Naive B cell (primary cell): ENCODE measurements at regions not wholly inside any gene's neighbourhood (a gene's known extent, or its start where the extent isn't known, plus 50 kb on each side); places are given as distances from the start of the nearest gene placed in this dataset.

Experiments
- ATAC-seq, 2 donors: fragments of 150-1000 bp; cut with Tn5 transposase; 2 replicates each; pipeline ENCODE4 v1.10.0; 2021; ENCODE audit warnings: low read depth in 2 of 2, mild to moderate bottlenecking in 2 of 2, moderate library complexity in 2 of 2
- DNase-seq: peaks from one replicate; pipeline ENCODE4 v3.0.0; 2022
- H3K27ac Mint-ChIP-seq, 6 donors: one replicate each; pipeline ENCODE4 v1.8.0; 2020 to 2022; ENCODE audit warnings: mild to moderate bottlenecking in 6 of 6, mixed read lengths in 6 of 6, moderate library complexity in 5 of 6, inconsistent platforms in 2 of 6
- H3K27me3 Mint-ChIP-seq, 3 donors: one replicate each; pipeline ENCODE4 v1.8.0; 2021 to 2022; ENCODE audit warnings: mixed read lengths in 3 of 3, mild to moderate bottlenecking in 1 of 3
- H3K36me3 Mint-ChIP-seq, 2 donors: one replicate each; pipeline ENCODE4 v1.8.0; 2020 to 2022; ENCODE audit warnings: mixed read lengths in 2 of 2, inconsistent platforms in 1 of 2, mild to moderate bottlenecking in 1 of 2
- H3K4me1 Mint-ChIP-seq, 3 donors: one replicate each; pipeline ENCODE4 v1.8.0; 2020 to 2022; ENCODE audit warnings: mixed read lengths in 3 of 3, inconsistent platforms in 1 of 3, mild to moderate bottlenecking in 1 of 3, moderate library complexity in 1 of 3
- H3K4me3 Mint-ChIP-seq, 8 donors: one replicate each; pipeline ENCODE4 v1.8.0; 2020 to 2022; ENCODE audit warnings: mild to moderate bottlenecking in 8 of 8, mixed read lengths in 8 of 8, moderate library complexity in 8 of 8, inconsistent platforms in 2 of 8
- H3K9me3 Mint-ChIP-seq, 7 donors: one replicate each; pipeline ENCODE4 v1.8.0; 2020 to 2022; ENCODE audit warnings: mixed read lengths in 7 of 7, mild to moderate bottlenecking in 5 of 7, inconsistent platforms in 2 of 7, moderate library complexity in 1 of 7

GRCh38 chr15:96222981-96223380 is 107.5 kb upstream of the NR2F2 start:
- ATAC-seq (no peak), DNase-seq (no peak)
- Mint-ChIP-seq H3K36me3 (no peaks in the 10 kb centered on the region), H3K9me3 (peaks cover 0 to 14% (median 3%) of the 10 kb centered on the region in 7 donors), H3K27me3 (no peaks in the 10 kb centered on the region), H3K4me3 (no peak overlapping the region), H3K4me1 (no peaks in the 10 kb centered on the region), H3K27ac (no peak overlapping the region)

- ATAC-seq (no peak), DNase-seq (no peak)
- no peaks in the 10 kb centered on the region for H3K4me1 Mint-ChIP-seq
- H3K4me3 Mint-ChIP-seq: no peak overlapping the region
- H3K27ac Mint-ChIP-seq: no peak overlapping the region
- H3K36me3 Mint-ChIP-seq: no peaks in the 10 kb centered on the region
- H3K27me3 Mint-ChIP-seq: no peaks in the 10 kb centered on the region
- peaks cover 0 to 10% (median 2%) of the 10 kb centered on the region in 7 donors for H3K9me3 Mint-ChIP-seq
Observed at GRCh38 chr15:96223939-96224338, 106.6 kb upstream of the NR2F2 start.

- Mint-ChIP-seq H3K4me1 (no peaks in the 10 kb centered on the region), H3K36me3 (no peaks in the 10 kb centered on the region), H3K9me3 (peaks cover 0 to 10% (median 2%) of the 10 kb centered on the region in 7 donors), H3K27ac (no peak overlapping the region), H3K27me3 (no peaks in the 10 kb centered on the region), H3K4me3 (no peak overlapping the region)
- ATAC-seq (no peak), DNase-seq (no peak)
Observed at GRCh38 chr15:96225642-96226259, 104.7 kb upstream of the NR2F2 start.

- Mint-ChIP-seq H3K36me3 (no peaks in the 10 kb centered on the region), H3K9me3 (peaks cover 0 to 12% (median 2%) of the 10 kb centered on the region in 7 donors), H3K4me3 (no peak overlapping the region), H3K27ac (no peak overlapping the region), H3K27me3 (no peaks in the 10 kb centered on the region), H3K4me1 (no peaks in the 10 kb centered on the region)
- ATAC-seq (no peak), DNase-seq (no peak)
Observed at GRCh38 chr15:96230526-96231181, 99.8 kb upstream of the NR2F2 start.

- ATAC-seq (no peak), DNase-seq (no peak)
- no peaks in the 10 kb centered on the region for H3K4me1 Mint-ChIP-seq
- H3K9me3 Mint-ChIP-seq: peaks cover 0 to 12% (median 2%) of the 10 kb centered on the region in 7 donors
- H3K27ac Mint-ChIP-seq: no peak overlapping the region
- H3K36me3 Mint-ChIP-seq: no peaks in the 10 kb centered on the region
- no peaks in the 10 kb centered on the region for H3K27me3 Mint-ChIP-seq
- no peak overlapping the region for H3K4me3 Mint-ChIP-seq
Observed at GRCh38 chr15:96232335-96232734, 98.2 kb upstream of the NR2F2 start.

- H3K4me1 Mint-ChIP-seq: no peaks in the 10 kb centered on the region
- ATAC-seq: no peak
- DNase-seq: no peak
- H3K9me3 Mint-ChIP-seq: peaks cover 0 to 12% (median 0%) of the 10 kb centered on the region in 7 donors
- no peak overlapping the region for H3K27ac Mint-ChIP-seq
- no peaks in the 10 kb centered on the region for H3K27me3 Mint-ChIP-seq
- no peak overlapping the region for H3K4me3 Mint-ChIP-seq
- H3K36me3 Mint-ChIP-seq: no peaks in the 10 kb centered on the region
Observed at GRCh38 chr15:96234109-96234892, 96.2 kb upstream of the NR2F2 start.

GRCh38 chr15:96237002-96237401 is 93.5 kb upstream of the NR2F2 start:
- H3K27ac Mint-ChIP-seq: no peak overlapping the region
- no peak overlapping the region for H3K4me3 Mint-ChIP-seq
- no peaks in the 10 kb centered on the region for H3K4me1 Mint-ChIP-seq
- H3K27me3 Mint-ChIP-seq: no peaks in the 10 kb centered on the region
- DNase-seq: no peak
- no peak for ATAC-seq
- no peaks in the 10 kb centered on the region for H3K36me3 Mint-ChIP-seq
- peaks cover 0 to 8% (median 0%) of the 10 kb centered on the region in 7 donors for H3K9me3 Mint-ChIP-seq

GRCh38 chr15:96242761-96243160 is 87.7 kb upstream of the NR2F2 start:
- no peak for ATAC-seq
- Mint-ChIP-seq H3K4me3 (no peak overlapping the region), H3K27me3 (no peaks in the 10 kb centered on the region), H3K27ac (no peak overlapping the region), H3K9me3 (peaks cover 0 to 9% (median 4%) of the 10 kb centered on the region in 7 donors), H3K36me3 (no peaks in the 10 kb centered on the region), H3K4me1 (no peaks in the 10 kb centered on the region)
- no peak for DNase-seq

GRCh38 chr15:96243701-96244100 is 86.8 kb upstream of the NR2F2 start:
- no peak for ATAC-seq
- Mint-ChIP-seq H3K27me3 (no peaks in the 10 kb centered on the region), H3K9me3 (peaks cover 0 to 17% (median 6%) of the 10 kb centered on the region in 7 donors)

GRCh38 chr15:96245252-96245651 is 85.2 kb upstream of the NR2F2 start:
- Mint-ChIP-seq H3K27ac (no peak overlapping the region), H3K9me3 (peaks cover 0 to 17% (median 6%) of the 10 kb centered on the region in 7 donors), H3K4me1 (no peaks in the 10 kb centered on the region), H3K4me3 (no peak overlapping the region), H3K36me3 (no peaks in the 10 kb centered on the region), H3K27me3 (no peaks in the 10 kb centered on the region)
- no peak for DNase-seq
- no peak for ATAC-seq

More at GRCh38 chr15:96243701-96244100, 86.8 kb upstream of the NR2F2 start:
- H3K36me3 Mint-ChIP-seq: no peaks in the 10 kb centered on the region
- no peak for DNase-seq
- no peaks in the 10 kb centered on the region for H3K4me1 Mint-ChIP-seq
- H3K4me3 Mint-ChIP-seq: no peak overlapping the region
- H3K27ac Mint-ChIP-seq: no peak overlapping the region

- ATAC-seq (no peak), DNase-seq (no peak)
- no peaks in the 10 kb centered on the region for H3K27me3 Mint-ChIP-seq
- H3K27ac Mint-ChIP-seq: no peak overlapping the region
- H3K9me3 Mint-ChIP-seq: peaks cover 0 to 17% (median 6%) of the 10 kb centered on the region in 7 donors
- no peak overlapping the region for H3K4me3 Mint-ChIP-seq
- no peaks in the 10 kb centered on the region for H3K36me3 Mint-ChIP-seq
- H3K4me1 Mint-ChIP-seq: no peaks in the 10 kb centered on the region
Observed at GRCh38 chr15:96246057-96246456, 84.4 kb upstream of the NR2F2 start.

- Mint-ChIP-seq H3K4me3 (no peak overlapping the region), H3K9me3 (peaks cover 0 to 21% (median 6%) of the 10 kb centered on the region in 7 donors), H3K27me3 (no peaks in the 10 kb centered on the region), H3K36me3 (no peaks in the 10 kb centered on the region), H3K4me1 (no peaks in the 10 kb centered on the region), H3K27ac (no peak overlapping the region)
- ATAC-seq (no peak), DNase-seq (no peak)
Observed at GRCh38 chr15:96247621-96248305, 82.7 kb upstream of the NR2F2 start.

GRCh38 chr15:96252148-96252547 is 78.4 kb upstream of the NR2F2 start:
- Mint-ChIP-seq H3K27ac (no peak overlapping the region), H3K4me3 (no peak overlapping the region), H3K36me3 (no peaks in the 10 kb centered on the region), H3K27me3 (no peaks in the 10 kb centered on the region), H3K4me1 (no peaks in the 10 kb centered on the region), H3K9me3 (peaks cover 0 to 12% (median 2%) of the 10 kb centered on the region in 7 donors)
- DNase-seq (no peak), ATAC-seq (no peak)
